ENCODE measurements at regions not wholly inside any gene's neighbourhood (a gene's known extent, or its start where the extent isn't known, plus 50 kb on each side); places are given as distances from the start of the nearest gene placed in this dataset.

- ATAC-seq (no peak), DNase-seq (no peak)
- H3K27me3 ChIP-seq: peaks cover 0 to 11% (median 0%) of the 10 kb centered on the region in 3 donors
- intact Hi-C loops (cut with DNase I; ENCODE audit: low total_unique reads): no loop called here
- in situ Hi-C loops (cut with MboI; ENCODE audit: low sequenced_read_pairs in 4 of 4): no loop called here
- no peak overlapping the region for H3K4me3 ChIP-seq
- H3K9me3 ChIP-seq: no peaks in the 10 kb centered on the region
- H3K27ac ChIP-seq: no peak overlapping the region
- H3K4me1 ChIP-seq: no peaks in the 10 kb centered on the region
- TF ChIP-seq, protein P1, sequence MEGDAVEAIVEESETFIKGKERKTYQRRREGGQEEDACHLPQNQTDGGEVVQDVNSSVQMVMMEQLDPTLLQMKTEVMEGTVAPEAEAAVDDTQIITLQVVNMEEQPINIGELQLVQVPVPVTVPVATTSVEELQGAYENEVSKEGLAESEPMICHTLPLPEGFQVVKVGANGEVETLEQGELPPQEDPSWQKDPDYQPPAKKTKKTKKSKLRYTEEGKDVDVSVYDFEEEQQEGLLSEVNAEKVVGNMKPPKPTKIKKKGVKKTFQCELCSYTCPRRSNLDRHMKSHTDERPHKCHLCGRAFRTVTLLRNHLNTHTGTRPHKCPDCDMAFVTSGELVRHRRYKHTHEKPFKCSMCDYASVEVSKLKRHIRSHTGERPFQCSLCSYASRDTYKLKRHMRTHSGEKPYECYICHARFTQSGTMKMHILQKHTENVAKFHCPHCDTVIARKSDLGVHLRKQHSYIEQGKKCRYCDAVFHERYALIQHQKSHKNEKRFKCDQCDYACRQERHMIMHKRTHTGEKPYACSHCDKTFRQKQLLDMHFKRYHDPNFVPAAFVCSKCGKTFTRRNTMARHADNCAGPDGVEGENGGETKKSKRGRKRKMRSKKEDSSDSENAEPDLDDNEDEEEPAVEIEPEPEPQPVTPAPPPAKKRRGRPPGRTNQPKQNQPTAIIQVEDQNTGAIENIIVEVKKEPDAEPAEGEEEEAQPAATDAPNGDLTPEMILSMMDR (IDR thresholded peaks at IDR 0.05 in 4 of 5, conservative IDR thresholded peaks at IDR 0.05 in 1 of 5): no peak
- TF ChIP-seq POLR2A (IDR thresholded peaks at IDR 0.05): no peak
- H3K36me3 ChIP-seq: no peaks in the 10 kb centered on the region
Observed at GRCh38 chr5:73346878-73347408, 101.6 kb downstream of the FOXD1 start.

- no peak for ATAC-seq
- TF ChIP-seq, protein P1 (IDR thresholded peaks at IDR 0.05 in 4 of 5, conservative IDR thresholded peaks at IDR 0.05 in 1 of 5): no peak
- no peak for TF ChIP-seq POLR2A (IDR thresholded peaks at IDR 0.05)
Observed at GRCh38 chr5:73344835-73345234, 103.7 kb downstream of the FOXD1 start.

GRCh38 chr5:73339711-73340110, 108.9 kb downstream of the FOXD1 start:
- DNase-seq: no peak
- intact Hi-C loops (cut with DNase I; ENCODE audit: low total_unique reads): no loop called here
- H3K9me3 ChIP-seq: no peaks in the 10 kb centered on the region
- H3K4me1 ChIP-seq: no peaks in the 10 kb centered on the region
- in situ Hi-C loops (cut with MboI; ENCODE audit: low sequenced_read_pairs in 4 of 4): no loop called here
- H3K36me3 ChIP-seq: no peaks in the 10 kb centered on the region
- no peak for ATAC-seq
- H3K4me3 ChIP-seq: no peak overlapping the region
- no peak overlapping the region for H3K27ac ChIP-seq
- H3K27me3 ChIP-seq: peaks cover 10 to 26% (median 19%) of the 10 kb centered on the region in 3 donors
- no peak for TF ChIP-seq POLR2A (IDR thresholded peaks at IDR 0.05)
- TF ChIP-seq, protein P1 (IDR thresholded peaks at IDR 0.05 in 4 of 5, conservative IDR thresholded peaks at IDR 0.05 in 1 of 5): no peak

More at GRCh38 chr5:73344835-73345234, 103.7 kb downstream of the FOXD1 start:
- Histone ChIP-seq H3K4me1 (no peaks in the 10 kb centered on the region), H3K9me3 (no peaks in the 10 kb centered on the region), H3K27ac (no peak overlapping the region), H3K4me3 (no peak overlapping the region), H3K27me3 (peaks cover 0 to 5% (median 5%) of the 10 kb centered on the region in 3 donors), H3K36me3 (no peaks in the 10 kb centered on the region)
- no peak for DNase-seq
- intact Hi-C loops (cut with DNase I; ENCODE audit: low total_unique reads): no loop called here
- in situ Hi-C loops (cut with MboI; ENCODE audit: low sequenced_read_pairs in 4 of 4): no loop called here

GRCh38 chr5:73339051-73339575, 109.5 kb downstream of the FOXD1 start:
- Histone ChIP-seq H3K4me1 (no peaks in the 10 kb centered on the region), H3K27me3 (peaks cover 10 to 30% (median 19%) of the 10 kb centered on the region in 3 donors), H3K9me3 (no peaks in the 10 kb centered on the region), H3K36me3 (no peaks in the 10 kb centered on the region), H3K27ac (no peak overlapping the region), H3K4me3 (no peak overlapping the region)
- ATAC-seq (no peak), DNase-seq (no peak)
- in situ Hi-C loops (cut with MboI; ENCODE audit: low sequenced_read_pairs in 4 of 4): no loop called here
- intact Hi-C loops (cut with DNase I; ENCODE audit: low total_unique reads): no loop called here
- no peak for TF ChIP-seq POLR2A (IDR thresholded peaks at IDR 0.05)
- TF ChIP-seq, protein P1 (IDR thresholded peaks at IDR 0.05 in 4 of 5, conservative IDR thresholded peaks at IDR 0.05 in 1 of 5): no peak

Measured in gastrocnemius medialis (tissue), 4 donors.